RWPE1 (cell line): ENCODE measurements at regions not wholly inside any gene's neighbourhood (a gene's known extent, or its start where the extent isn't known, plus 50 kb on each side); places are given as distances from the start of the nearest gene placed in this dataset.

Experiments
- CTCF ChIA-PET: fragments of 350-600 bp; sonication (Branson Sonifier 250); formaldehyde crosslinking; extraction: SDS; loops from one replicate; lab custom pipeline; 2021; lab: Yijun Ruan, JAX
- POLR2A ChIA-PET: fragments of 400-600 bp; formaldehyde crosslinking; extraction: SDS; loops from one replicate; lab custom pipeline; 2020; ENCODE audit warnings: antibody characterized with exemption; ENCODE audit not compliant: low non-redundant PET; lab: Yijun Ruan, JAX
- DNase-seq: peaks from one replicate; pipeline ENCODE4 v3.0.0; 2012; ENCODE audit warnings: low spot score
- H3K27ac ChIP-seq: fragments of 450-650 bp; 2 replicates; pipeline ENCODE4 v1.5.1; 2017
- TF ChIP-seq, protein P1 (sequence below): fragments of 450-650 bp; conservative IDR thresholded peaks from 2 replicates; pipeline ENCODE4 v1.5.1; 2017; ENCODE audit warnings: low read depth, mild to moderate bottlenecking

DNA sequence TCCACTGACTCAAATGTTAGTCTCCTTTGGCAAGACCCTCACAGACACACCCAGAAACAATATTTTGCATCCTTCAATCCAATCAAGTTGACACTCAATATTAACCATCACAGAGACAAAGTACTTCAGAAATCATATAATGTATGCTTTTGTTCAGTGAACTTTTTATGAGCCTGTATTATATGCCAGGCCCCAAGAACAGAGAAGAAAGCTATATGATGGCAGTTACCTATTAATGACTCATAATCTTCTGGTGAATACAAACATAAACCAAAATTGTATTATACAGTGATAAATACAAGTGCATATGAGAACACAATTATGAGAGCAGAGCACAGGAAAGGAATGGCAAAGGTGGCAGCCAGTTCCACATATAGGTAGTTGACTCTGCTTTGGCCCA, 852.0 kb upstream of the EPHA5 start:
- no peak overlapping the region for H3K27ac ChIP-seq
- no peak for DNase-seq
- ChIA-PET CTCF (no interaction called here), POLR2A (no interaction called here)
- TF ChIP-seq, protein P1, sequence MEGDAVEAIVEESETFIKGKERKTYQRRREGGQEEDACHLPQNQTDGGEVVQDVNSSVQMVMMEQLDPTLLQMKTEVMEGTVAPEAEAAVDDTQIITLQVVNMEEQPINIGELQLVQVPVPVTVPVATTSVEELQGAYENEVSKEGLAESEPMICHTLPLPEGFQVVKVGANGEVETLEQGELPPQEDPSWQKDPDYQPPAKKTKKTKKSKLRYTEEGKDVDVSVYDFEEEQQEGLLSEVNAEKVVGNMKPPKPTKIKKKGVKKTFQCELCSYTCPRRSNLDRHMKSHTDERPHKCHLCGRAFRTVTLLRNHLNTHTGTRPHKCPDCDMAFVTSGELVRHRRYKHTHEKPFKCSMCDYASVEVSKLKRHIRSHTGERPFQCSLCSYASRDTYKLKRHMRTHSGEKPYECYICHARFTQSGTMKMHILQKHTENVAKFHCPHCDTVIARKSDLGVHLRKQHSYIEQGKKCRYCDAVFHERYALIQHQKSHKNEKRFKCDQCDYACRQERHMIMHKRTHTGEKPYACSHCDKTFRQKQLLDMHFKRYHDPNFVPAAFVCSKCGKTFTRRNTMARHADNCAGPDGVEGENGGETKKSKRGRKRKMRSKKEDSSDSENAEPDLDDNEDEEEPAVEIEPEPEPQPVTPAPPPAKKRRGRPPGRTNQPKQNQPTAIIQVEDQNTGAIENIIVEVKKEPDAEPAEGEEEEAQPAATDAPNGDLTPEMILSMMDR = no peak

DNA sequence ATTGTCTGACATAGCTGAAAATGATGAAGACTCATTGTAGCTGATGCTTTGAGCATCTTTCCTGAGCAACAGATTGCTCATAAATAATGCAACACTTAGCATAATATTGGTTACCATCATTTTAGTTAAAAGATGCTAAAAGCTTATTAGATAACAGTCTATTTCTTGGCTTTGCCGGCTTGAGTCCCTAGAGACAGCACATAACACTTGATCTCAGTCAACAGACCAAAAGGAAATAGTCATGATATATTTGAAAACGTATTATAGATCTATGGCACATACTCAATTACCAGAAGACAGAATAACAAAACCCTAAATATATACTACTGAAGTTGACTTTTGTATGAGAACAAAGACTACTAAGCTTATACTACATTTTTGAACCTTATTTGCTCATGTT, 846.7 kb upstream of the EPHA5 start:
- no peak overlapping the region for H3K27ac ChIP-seq
- TF ChIP-seq, protein P1 = no peak
- CTCF ChIA-PET = interaction anchor here (0.6 to 0.8 kb wide), 3 partner anchors 13 to 534 kb away, joined by 3 to 4 read pairs (median 3); no protein-coding TSS in a partner anchor
- POLR2A ChIA-PET = no interaction called here
- no peak for DNase-seq

DNA sequence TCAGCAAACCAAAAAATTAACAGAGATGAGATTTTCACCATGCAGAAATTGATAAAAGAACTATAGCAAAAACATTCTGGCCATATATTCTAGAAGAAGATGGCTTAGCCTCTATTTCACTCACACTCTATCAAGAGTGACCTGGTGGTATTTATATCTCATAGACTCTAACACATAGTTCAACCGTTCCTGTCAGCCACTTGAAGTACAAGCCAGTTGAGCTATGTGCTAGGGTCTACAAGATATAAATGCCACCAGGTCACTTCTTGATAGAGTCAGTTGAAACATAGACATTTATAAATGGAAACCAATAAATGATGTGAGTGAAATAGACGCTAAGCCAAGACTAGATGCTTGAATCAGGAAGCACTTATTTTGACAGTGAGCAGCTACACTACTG, 836.7 kb upstream of the EPHA5 start:
- ChIA-PET CTCF (no interaction called here), POLR2A (no interaction called here)
- no peak for DNase-seq
- TF ChIP-seq, protein P1 = no peak
- H3K27ac ChIP-seq = no peak overlapping the region

DNA sequence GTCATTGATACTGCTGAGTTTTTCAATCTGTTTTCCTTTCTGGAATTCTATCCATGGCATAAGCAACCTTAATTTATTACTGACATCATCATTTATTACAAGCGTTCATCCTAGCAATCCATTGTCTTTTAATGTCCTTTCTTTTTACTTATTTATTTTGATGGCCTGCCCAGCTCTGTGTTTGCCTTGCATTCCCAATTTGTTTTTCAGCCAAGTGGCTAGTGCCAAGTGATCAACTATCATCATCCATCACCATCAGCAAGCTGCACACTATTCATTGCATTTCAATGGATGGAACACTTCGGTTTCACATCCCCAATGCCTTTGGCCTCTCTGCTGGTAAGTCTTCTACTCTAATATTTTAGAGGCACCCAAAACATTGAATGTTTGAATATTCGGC, 831.7 kb upstream of the EPHA5 start:
- ChIA-PET CTCF (interaction anchor here (0.6 kb wide), 1 partner anchor 74 kb away, joined by 4 read pairs; no protein-coding TSS in a partner anchor), POLR2A (no interaction called here)
- no peak overlapping the region for H3K27ac ChIP-seq
- no peak for DNase-seq
- TF ChIP-seq, protein P1 = no peak

DNA sequence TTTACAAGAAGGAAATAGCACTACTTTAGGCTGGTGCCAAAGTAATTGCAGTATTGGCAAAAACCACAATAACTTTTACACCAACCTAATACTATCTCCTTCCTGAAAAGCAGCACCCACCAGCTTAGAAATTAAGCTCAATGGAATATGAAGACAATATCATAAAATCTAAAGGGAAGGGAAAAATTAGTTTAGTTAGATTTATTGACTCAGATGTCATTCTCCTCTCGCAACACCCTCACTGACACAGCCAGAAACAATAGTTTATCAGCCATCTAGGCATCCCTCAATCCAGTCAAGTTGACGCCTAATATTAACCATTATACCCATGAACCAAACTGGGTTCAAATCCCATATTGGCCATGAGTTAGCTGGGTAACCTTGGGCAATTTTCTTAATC, 820.4 kb upstream of the EPHA5 start:
- no peak overlapping the region for H3K27ac ChIP-seq
- TF ChIP-seq, protein P1 = no peak
- ChIA-PET POLR2A (no interaction called here), CTCF (no interaction called here)
- no peak for DNase-seq

DNA sequence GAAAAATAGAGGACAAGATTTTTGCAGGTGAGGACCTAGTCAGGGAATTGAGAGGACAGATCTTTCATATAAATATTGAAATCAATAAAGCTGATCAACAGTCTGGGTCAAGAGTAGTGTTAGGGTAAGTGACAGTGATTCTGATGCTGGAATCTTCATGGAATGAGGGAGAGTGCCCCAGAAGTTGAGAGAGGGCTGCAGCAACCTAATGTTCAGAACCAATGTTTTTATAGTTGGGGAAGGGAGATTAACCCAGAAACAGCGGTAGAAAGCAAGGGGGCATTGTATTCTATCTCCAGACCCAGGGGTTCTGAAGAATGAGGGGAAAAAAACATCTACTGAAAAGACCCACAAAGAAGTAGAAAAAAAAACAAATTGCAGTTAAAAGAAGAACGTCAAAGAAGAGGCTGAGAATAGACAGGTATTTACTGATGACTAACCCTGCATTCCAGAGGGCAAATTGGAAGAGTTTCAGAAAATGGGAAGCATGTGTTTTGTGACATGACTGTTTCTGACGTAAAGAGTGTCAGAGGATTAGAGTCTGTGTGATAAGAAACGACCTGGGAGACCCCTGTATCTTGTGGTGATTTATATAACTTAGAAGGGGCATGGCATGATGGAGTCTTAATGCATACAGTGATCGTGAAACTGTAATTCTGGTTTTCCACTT, 819.6 kb upstream of the EPHA5 start:
- peak; percentile 40 for DNase-seq
- ChIA-PET POLR2A (no interaction called here), CTCF (no interaction called here)
- H3K27ac ChIP-seq = no peak overlapping the region
- TF ChIP-seq, protein P1 = no peak
